H9 (cell line): ENCODE measurements at regions not wholly inside any gene's neighbourhood (a gene's known extent, or its start where the extent isn't known, plus 50 kb on each side); places are given as distances from the start of the nearest gene placed in this dataset.

Experiments used
- DNase-seq: peaks from one replicate; pipeline ENCODE4 v3.0.0-alpha.2; 2017
- H2AFZ ChIP-seq: one replicate; pipeline ENCODE4 v1.6.1; 2013; ENCODE audit warnings: mild to moderate bottlenecking, low read length, control low read depth, moderate library complexity
- H2AK5ac ChIP-seq: 2 replicates; pipeline ENCODE4 v1.6.1; 2013; ENCODE audit warnings: low read length, control low read depth, mixed read lengths; ENCODE audit not compliant: insufficient read length
- H2BK120ac ChIP-seq: one replicate; pipeline ENCODE4 v1.6.1; 2013; ENCODE audit warnings: low read depth, mild to moderate bottlenecking, low read length, control low read depth, inconsistent platforms; ENCODE audit not compliant: poor library complexity, severe bottlenecking
- H2BK12ac ChIP-seq: 2 replicates; pipeline ENCODE4 v1.6.1; 2013; ENCODE audit warnings: low read length, control low read depth, mixed read lengths, low read depth; ENCODE audit not compliant: insufficient read length
- H2BK15ac ChIP-seq: 2 replicates; pipeline ENCODE4 v1.6.1; 2013; ENCODE audit warnings: low read depth, low read length, control low read depth
- H2BK20ac ChIP-seq: one replicate; pipeline ENCODE4 v1.6.1; 2013; ENCODE audit warnings: low read depth, mild to moderate bottlenecking, low read length, control low read depth, inconsistent platforms; ENCODE audit not compliant: poor library complexity, severe bottlenecking
- H2BK5ac ChIP-seq: 2 replicates; pipeline ENCODE4 v1.6.1; 2013; ENCODE audit warnings: low read length, control low read depth, mixed read lengths; ENCODE audit not compliant: insufficient read length
- H3K14ac ChIP-seq: 2 replicates; pipeline ENCODE4 v1.6.1; 2013; ENCODE audit warnings: low read length, control low read depth; ENCODE audit not compliant: insufficient read depth
- H3K18ac ChIP-seq: 2 replicates; pipeline ENCODE4 v1.6.1; 2013; ENCODE audit warnings: low read depth, mild to moderate bottlenecking, mixed read lengths, low read length, control low read depth; ENCODE audit not compliant: insufficient read length
- H3K23ac ChIP-seq: 2 replicates; pipeline ENCODE4 v1.6.1; 2013; ENCODE audit warnings: low read length, control low read depth, mixed read lengths, low read depth; ENCODE audit not compliant: insufficient read length
- H3K23me2 ChIP-seq: 2 replicates; pipeline ENCODE4 v1.6.1; 2013; ENCODE audit warnings: low read depth, mild to moderate bottlenecking, mixed read lengths, low read length, control low read depth; ENCODE audit not compliant: insufficient read length, poor library complexity, severe bottlenecking
- H3K27ac ChIP-seq: 2 replicates; pipeline ENCODE4 v1.5.1; 2013; ENCODE audit warnings: low read length, control low read depth, mixed read lengths, low read depth; ENCODE audit not compliant: insufficient read length
- H3K27me3 ChIP-seq: 2 replicates; pipeline ENCODE4 v1.6.1; 2013; ENCODE audit warnings: low read length, control low read depth, inconsistent platforms; ENCODE audit not compliant: insufficient read depth
- H3K4ac ChIP-seq: 2 replicates; pipeline ENCODE4 v1.6.1; 2013; ENCODE audit warnings: low read depth, mild to moderate bottlenecking, control low read depth, inconsistent platforms, low read length, moderate library complexity
- H3K4me1 ChIP-seq: 2 replicates; pipeline ENCODE4 v1.6.1; 2013; ENCODE audit warnings: low read length, control low read depth, inconsistent platforms; ENCODE audit not compliant: insufficient read depth
- H3K4me2 ChIP-seq: 2 replicates; pipeline ENCODE4 v1.6.1; 2013; ENCODE audit warnings: low read length, control low read depth, mixed read lengths; ENCODE audit not compliant: insufficient read length, insufficient read depth
- H3K56ac ChIP-seq: 2 replicates; pipeline ENCODE4 v1.6.1; 2013; ENCODE audit warnings: low read depth, mild to moderate bottlenecking, mixed read lengths, low read length, control low read depth; ENCODE audit not compliant: insufficient read length
- H3K79me1 ChIP-seq: 2 replicates; pipeline ENCODE4 v1.6.1; 2013; ENCODE audit warnings: low read depth, mild to moderate bottlenecking, moderate library complexity, low read length, control low read depth, inconsistent platforms; ENCODE audit not compliant: insufficient read depth, poor library complexity, severe bottlenecking
- H3K79me2 ChIP-seq: 2 replicates; pipeline ENCODE4 v1.6.1; 2013; ENCODE audit warnings: low read length, control low read depth, inconsistent platforms; ENCODE audit not compliant: insufficient read depth
- H3K9ac ChIP-seq: 2 replicates; pipeline ENCODE4 v1.6.1; 2013; ENCODE audit warnings: low read length, control low read depth, mixed read lengths; ENCODE audit not compliant: insufficient read length; ENCODE audit errors: extremely low read depth
- H3K9me3 ChIP-seq: one replicate; pipeline ENCODE4 v1.6.1; 2013; ENCODE audit warnings: low read depth, low read length, inconsistent platforms; ENCODE audit not compliant: control insufficient read depth
- H3T11ph ChIP-seq: one replicate; pipeline ENCODE4 v1.6.1; 2013; ENCODE audit warnings: mild to moderate bottlenecking, low read length, control low read depth, inconsistent platforms
- H4K20me1 ChIP-seq: one replicate; pipeline ENCODE4 v1.6.1; 2013; ENCODE audit not compliant: control insufficient read depth, insufficient read length, insufficient read depth
- H4K5ac ChIP-seq: 2 replicates; pipeline ENCODE4 v1.6.1; 2013; ENCODE audit warnings: low read depth, mild to moderate bottlenecking, mixed read lengths, low read length, control low read depth; ENCODE audit not compliant: insufficient read length
- H4K8ac ChIP-seq: replicated peaks from 2 replicates; pipeline ENCODE4 v1.6.1; 2013; ENCODE audit warnings: low read length, control low read depth, mixed read lengths, low read depth; ENCODE audit not compliant: insufficient read length
- H4K91ac ChIP-seq: 2 replicates; pipeline ENCODE4 v1.6.1; 2013; ENCODE audit warnings: low read depth, mild to moderate bottlenecking, moderate library complexity, mixed read lengths, low read length, control low read depth; ENCODE audit not compliant: insufficient read length
- H3K27ac Mint-ChIP-seq, 3 experiments: 2 replicates in 2 of 3; 3 replicates in 1 of 3; pipeline ENCODE4 v1.8.0; 2020 to 2021; ENCODE audit warnings: mixed read lengths in 3 of 3, mild to moderate bottlenecking in 1 of 3, moderate library complexity in 1 of 3
- H3K27me3 Mint-ChIP-seq: 2 replicates; pipeline ENCODE4 v1.8.0; 2021; ENCODE audit warnings: low read depth, mild to moderate bottlenecking, moderate library complexity, mixed read lengths
- H3K36me3 Mint-ChIP-seq, 3 experiments: 2 replicates in 2 of 3; 3 replicates in 1 of 3; pipeline ENCODE4 v1.8.0; 2020 to 2021; ENCODE audit warnings: low read depth in 3 of 3, mixed read lengths in 3 of 3; ENCODE audit not compliant: insufficient read depth in 1 of 3
- H3K4me1 Mint-ChIP-seq, 2 experiments: 2 replicates each; pipeline ENCODE4 v1.8.0; 2020; ENCODE audit warnings: mixed read lengths in 2 of 2
- H3K4me3 Mint-ChIP-seq, 2 experiments: 2 replicates in 1 of 2; 3 replicates in 1 of 2; pipeline ENCODE4 v1.8.0; 2020 to 2021; ENCODE audit warnings: mild to moderate bottlenecking in 2 of 2, mixed read lengths in 2 of 2, moderate library complexity in 1 of 2
- H3K9me3 Mint-ChIP-seq, 2 experiments: 2 replicates in 1 of 2; 3 replicates in 1 of 2; pipeline ENCODE4 v1.8.0; 2020; ENCODE audit warnings: mild to moderate bottlenecking in 2 of 2, mixed read lengths in 2 of 2, moderate library complexity in 1 of 2
- TF ChIP-seq, protein P1 (sequence below): fragments of 200-600 bp; sonication (generic); conservative IDR thresholded peaks from 3 replicates; pipeline ENCODE4 v1.8.0; 2021; ENCODE audit warnings: antibody characterized with exemption, mild to moderate bottlenecking

DNA sequence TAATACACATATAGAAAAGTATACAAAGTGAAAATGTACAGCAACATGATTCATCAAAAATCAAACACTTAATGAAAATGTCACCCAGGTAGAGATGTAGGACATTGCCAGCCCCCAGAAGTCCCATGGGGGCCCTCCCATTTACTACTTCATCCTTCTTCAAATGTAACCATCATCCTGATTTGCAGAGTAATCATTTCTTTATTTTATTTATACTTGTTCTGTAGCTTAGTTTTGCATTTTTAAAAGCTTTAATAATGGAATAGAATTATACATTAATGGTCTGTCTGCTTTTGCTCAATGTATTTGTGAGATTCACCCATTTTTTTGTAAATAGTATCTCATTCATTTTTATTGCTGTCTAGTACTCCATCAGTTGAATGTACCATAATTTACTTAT is 96.8 kb upstream of the CD55 start:
- no peak overlapping the region for H3K18ac ChIP-seq
- H3K4ac ChIP-seq = no peak overlapping the region
- Mint-ChIP-seq H3K27me3 (no peaks in the 10 kb centered on the region), H3K4me1 (peaks cover 28% of the 10 kb centered on the region in 2 experiments), H3K27ac (no peak overlapping the region), H3K9me3 (no peaks in the 10 kb centered on the region), H3K4me3 (no peak overlapping the region), H3K36me3 (no peaks in the 10 kb centered on the region)
- no peaks in the 10 kb centered on the region for H3K9me3 ChIP-seq
- no peaks in the 10 kb centered on the region for H3K79me2 ChIP-seq
- no peaks in the 10 kb centered on the region for H3K79me1 ChIP-seq
- H3K23me2 ChIP-seq = no peaks in the 10 kb centered on the region
- H2BK120ac ChIP-seq = no peak overlapping the region
- no peak overlapping the region for H3T11ph ChIP-seq
- H4K5ac ChIP-seq = no peak overlapping the region
- H3K27ac ChIP-seq = no peak overlapping the region
- H2BK12ac ChIP-seq = no peak overlapping the region
- H3K56ac ChIP-seq = no peak overlapping the region
- H4K91ac ChIP-seq = no peak overlapping the region
- H2BK20ac ChIP-seq = no peak overlapping the region
- no peak overlapping the region for H2AFZ ChIP-seq
- no peaks in the 10 kb centered on the region for H4K20me1 ChIP-seq
- no peak overlapping the region for H2BK5ac ChIP-seq
- no peak overlapping the region for H3K23ac ChIP-seq
- H3K4me1 ChIP-seq = no peaks in the 10 kb centered on the region; the same call in 1 of the 2 replicates
- H4K8ac ChIP-seq = no peak overlapping the region
- no peak overlapping the region for H3K14ac ChIP-seq
- H3K27me3 ChIP-seq = no peaks in the 10 kb centered on the region
- H2BK15ac ChIP-seq = no peak overlapping the region
- no peak overlapping the region for H3K9ac ChIP-seq
- TF ChIP-seq, protein P1, sequence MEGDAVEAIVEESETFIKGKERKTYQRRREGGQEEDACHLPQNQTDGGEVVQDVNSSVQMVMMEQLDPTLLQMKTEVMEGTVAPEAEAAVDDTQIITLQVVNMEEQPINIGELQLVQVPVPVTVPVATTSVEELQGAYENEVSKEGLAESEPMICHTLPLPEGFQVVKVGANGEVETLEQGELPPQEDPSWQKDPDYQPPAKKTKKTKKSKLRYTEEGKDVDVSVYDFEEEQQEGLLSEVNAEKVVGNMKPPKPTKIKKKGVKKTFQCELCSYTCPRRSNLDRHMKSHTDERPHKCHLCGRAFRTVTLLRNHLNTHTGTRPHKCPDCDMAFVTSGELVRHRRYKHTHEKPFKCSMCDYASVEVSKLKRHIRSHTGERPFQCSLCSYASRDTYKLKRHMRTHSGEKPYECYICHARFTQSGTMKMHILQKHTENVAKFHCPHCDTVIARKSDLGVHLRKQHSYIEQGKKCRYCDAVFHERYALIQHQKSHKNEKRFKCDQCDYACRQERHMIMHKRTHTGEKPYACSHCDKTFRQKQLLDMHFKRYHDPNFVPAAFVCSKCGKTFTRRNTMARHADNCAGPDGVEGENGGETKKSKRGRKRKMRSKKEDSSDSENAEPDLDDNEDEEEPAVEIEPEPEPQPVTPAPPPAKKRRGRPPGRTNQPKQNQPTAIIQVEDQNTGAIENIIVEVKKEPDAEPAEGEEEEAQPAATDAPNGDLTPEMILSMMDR = no peak
- H3K4me2 ChIP-seq = no peak overlapping the region
- DNase-seq = no peak
- H2AK5ac ChIP-seq = no peak overlapping the region
